Stimulated activated naive B cell treated with anti-CD40 and anti-IgM and Interleukin-4, amounts not matched to agents 10 μg/mL and 1 μg/mL and 100 μg/mL, for 72 hours (primary cell): ENCODE measurements at regions not wholly inside any gene's neighbourhood (a gene's known extent, or its start where the extent isn't known, plus 50 kb on each side); places are given as distances from the start of the nearest gene placed in this dataset.
"Not testable (repeated sequence)": the region's sequence is repeated elsewhere in the genome, so short reads cannot be mapped to it uniquely, and the experiment has no call there.

Experiments used
- ATAC-seq, 2 donors: fragments of 150-1000 bp; cut with Tn5 transposase; replicated peaks; 2 replicates each; pipeline ENCODE4 v1.10.0; 2021; ENCODE audit warnings: moderate library complexity in 1 of 2
- DNase-seq: peaks from one replicate; pipeline ENCODE4 v3.0.0; 2021
- H3K27ac Mint-ChIP-seq: one replicate; pipeline ENCODE4 v1.8.0; 2022; ENCODE audit warnings: mild to moderate bottlenecking, mixed read lengths
- H3K27me3 Mint-ChIP-seq, 2 donors: one replicate each; pipeline ENCODE4 v1.8.0; 2022; ENCODE audit warnings: mixed read lengths in 2 of 2
- H3K36me3 Mint-ChIP-seq, 2 donors: one replicate each; pipeline ENCODE4 v1.8.0; 2022; ENCODE audit warnings: mixed read lengths in 2 of 2, mild to moderate bottlenecking in 1 of 2
- H3K4me1 Mint-ChIP-seq, 2 donors: one replicate each; pipeline ENCODE4 v1.8.0; 2022; ENCODE audit warnings: mixed read lengths in 2 of 2, mild to moderate bottlenecking in 1 of 2
- H3K4me3 Mint-ChIP-seq, 2 donors: one replicate each; pipeline ENCODE4 v1.8.0; 2022; ENCODE audit warnings: mild to moderate bottlenecking in 2 of 2, mixed read lengths in 2 of 2, moderate library complexity in 1 of 2
- H3K9me3 Mint-ChIP-seq, 2 donors: one replicate each; pipeline ENCODE4 v1.8.0; 2022; ENCODE audit warnings: mixed read lengths in 2 of 2, mild to moderate bottlenecking in 1 of 2

DNA sequence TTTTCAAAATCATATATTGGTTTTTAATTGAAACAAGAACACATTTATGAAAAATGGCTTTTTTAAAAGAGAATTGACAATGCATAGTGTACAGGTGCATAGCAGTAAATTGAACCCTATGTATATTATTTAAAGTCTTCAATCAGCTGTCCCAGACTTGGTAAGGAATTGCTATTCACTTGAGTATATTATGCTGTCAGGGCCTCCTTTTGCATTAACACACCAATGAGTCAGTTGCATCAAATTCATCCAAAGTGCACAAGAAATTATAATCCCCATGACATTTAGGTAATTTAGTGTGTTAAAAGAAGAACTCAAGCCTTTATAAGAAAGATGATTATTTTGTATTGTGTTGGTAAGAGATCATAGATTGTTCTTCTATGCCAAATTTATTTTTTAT lies 748.8 kb upstream of the RIOK2 start:
- H3K4me3 Mint-ChIP-seq = no peak overlapping the region
- DNase-seq = no peak

DNA sequence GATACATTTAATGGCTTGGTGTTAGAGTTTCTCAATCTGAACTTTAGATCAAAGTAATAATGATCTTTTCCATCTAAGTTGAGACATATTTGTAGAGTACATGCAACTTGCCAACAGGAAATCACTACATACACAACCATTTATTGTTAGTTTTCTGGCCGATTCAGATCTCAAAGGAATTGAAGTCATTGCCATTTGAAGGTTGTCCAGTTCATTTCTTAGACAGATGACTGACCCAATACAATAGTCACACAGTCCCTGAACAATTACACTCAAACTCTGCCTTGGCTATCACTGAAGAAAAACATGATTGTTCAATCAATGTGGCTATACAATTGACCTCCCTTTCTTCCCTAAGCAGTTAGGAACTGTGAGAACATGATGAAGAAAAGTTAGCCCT lies 753.2 kb upstream of the RIOK2 start:
- Mint-ChIP-seq H3K36me3 (no peaks in the 10 kb centered on the region), H3K4me1 (no peaks in the 10 kb centered on the region), H3K27me3 (no peaks in the 10 kb centered on the region), H3K9me3 (peaks cover 4% of the 10 kb centered on the region in 2 donors), H3K27ac (no peak overlapping the region), H3K4me3 (no peak overlapping the region)
- DNase-seq = no peak
- no peak for ATAC-seq

More for the DNA sequence above, 748.8 kb upstream of the RIOK2 start:
- Mint-ChIP-seq H3K4me1 (no peaks in the 10 kb centered on the region), H3K36me3 (no peaks in the 10 kb centered on the region), H3K9me3 (peaks cover 0 to 1% of the 10 kb centered on the region in 2 donors), H3K27me3 (no peaks in the 10 kb centered on the region), H3K27ac (no peak overlapping the region)
- ATAC-seq = no peak

DNA sequence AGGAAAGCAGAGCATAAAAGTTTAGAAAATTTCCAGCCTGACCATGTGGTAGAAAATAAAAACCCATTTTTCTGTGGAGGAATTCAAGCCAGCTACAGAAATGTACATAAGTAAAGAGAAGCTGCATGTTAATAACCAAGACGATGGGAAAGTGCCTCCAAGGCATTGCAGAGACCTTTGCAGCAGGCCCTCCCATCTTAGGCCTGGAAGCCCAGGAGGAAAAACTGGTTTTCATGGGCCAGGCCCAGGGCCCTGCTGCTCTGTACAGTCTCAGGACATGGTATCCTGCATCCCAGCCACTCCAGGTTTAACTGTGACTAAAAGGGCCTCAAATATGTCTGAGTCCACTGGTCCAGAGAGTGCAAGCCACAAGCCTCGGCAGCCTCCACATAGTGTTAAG lies 754.8 kb upstream of the RIOK2 start:
- Mint-ChIP-seq H3K36me3 (no peaks in the 10 kb centered on the region), H3K9me3 (peaks cover 4% of the 10 kb centered on the region in 2 donors), H3K4me1 (no peaks in the 10 kb centered on the region), H3K27me3 (no peaks in the 10 kb centered on the region), H3K4me3 (no peak overlapping the region), H3K27ac (no peak overlapping the region)
- ATAC-seq (no peak), DNase-seq (no peak)

DNA sequence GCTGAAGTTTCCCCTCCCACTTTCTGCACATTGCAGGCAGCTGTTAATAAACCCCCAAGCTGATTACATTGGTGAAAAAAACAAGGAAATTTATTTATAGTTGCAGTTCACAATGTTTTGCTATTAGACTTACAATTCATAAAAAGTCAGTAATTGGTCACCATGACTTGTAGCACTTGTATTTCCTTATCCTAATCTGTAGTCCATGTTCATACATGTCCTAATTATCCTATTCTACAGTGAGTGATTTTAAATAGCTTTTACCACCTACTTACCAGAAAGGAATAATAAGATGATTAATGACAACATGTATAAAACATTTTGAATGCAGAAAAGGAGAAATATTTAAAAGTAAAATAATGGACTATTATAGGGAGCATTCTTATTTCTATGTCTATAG lies 760.0 kb upstream of the RIOK2 start:
- Mint-ChIP-seq H3K27ac (no peak overlapping the region), H3K27me3 (no peaks in the 10 kb centered on the region), H3K9me3 (peaks cover 0 to 2% of the 10 kb centered on the region in 2 donors), H3K4me3 (no peak overlapping the region), H3K36me3 (no peaks in the 10 kb centered on the region), H3K4me1 (no peaks in the 10 kb centered on the region)
- ATAC-seq = no peak
- DNase-seq = no peak

DNA sequence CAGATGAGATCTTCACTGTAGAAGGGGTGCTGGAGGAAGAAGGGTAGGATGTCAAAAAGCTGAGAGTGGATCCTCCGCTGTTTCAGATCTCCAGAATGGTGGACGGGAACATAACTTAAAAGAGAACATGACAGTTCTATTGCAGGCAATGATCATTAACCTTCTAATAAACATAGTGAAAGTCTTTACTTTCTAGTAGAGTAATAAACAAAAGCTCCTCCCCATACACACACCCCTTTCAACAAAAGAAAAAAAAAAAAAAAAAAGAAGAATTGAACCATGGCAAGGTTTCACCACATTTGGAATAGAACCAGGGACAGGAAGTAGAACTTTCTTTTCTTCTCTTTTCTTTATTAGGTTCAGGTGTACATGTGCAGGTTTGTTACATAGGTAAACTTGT lies 768.1 kb upstream of the RIOK2 start:
- no peak for ATAC-seq
- H3K4me3 Mint-ChIP-seq = no peak overlapping the region

DNA sequence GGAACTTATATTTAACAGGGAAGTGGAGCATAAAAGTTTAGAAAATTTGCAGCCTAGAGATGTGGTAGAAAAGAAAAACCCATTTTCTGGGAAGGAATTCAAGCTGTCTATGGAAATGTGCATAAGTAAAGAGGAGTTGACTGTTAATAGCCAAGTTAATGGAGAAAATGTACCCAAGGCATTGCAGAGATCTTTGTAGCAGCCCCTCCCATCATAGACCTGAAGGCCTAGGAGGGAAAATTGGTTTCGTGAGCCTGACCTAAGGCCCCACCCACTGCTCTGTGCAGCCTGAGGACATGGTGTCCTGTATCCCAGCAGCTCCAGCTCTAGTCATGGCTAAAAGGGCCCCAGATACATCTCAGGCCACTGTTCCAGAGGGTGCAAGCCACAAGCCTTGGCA lies 772.4 kb upstream of the RIOK2 start:
- Mint-ChIP-seq H3K27ac (no peak overlapping the region), H3K27me3 (no peaks in the 10 kb centered on the region), H3K9me3 (peaks cover 8 to 11% of the 10 kb centered on the region in 2 donors), H3K4me1 (no peaks in the 10 kb centered on the region), H3K4me3 (no peak overlapping the region), H3K36me3 (peaks cover 0 to 2% of the 10 kb centered on the region in 2 donors)
- ATAC-seq = no peak
- DNase-seq = no peak

More for the DNA sequence above, 768.1 kb upstream of the RIOK2 start:
- Mint-ChIP-seq H3K36me3 (peaks cover 0 to 2% of the 10 kb centered on the region in 2 donors), H3K9me3 (peaks cover 8 to 9% of the 10 kb centered on the region in 2 donors), H3K27me3 (no peaks in the 10 kb centered on the region), H3K27ac (no peak overlapping the region), H3K4me1 (no peaks in the 10 kb centered on the region)
- no peak for DNase-seq

DNA sequence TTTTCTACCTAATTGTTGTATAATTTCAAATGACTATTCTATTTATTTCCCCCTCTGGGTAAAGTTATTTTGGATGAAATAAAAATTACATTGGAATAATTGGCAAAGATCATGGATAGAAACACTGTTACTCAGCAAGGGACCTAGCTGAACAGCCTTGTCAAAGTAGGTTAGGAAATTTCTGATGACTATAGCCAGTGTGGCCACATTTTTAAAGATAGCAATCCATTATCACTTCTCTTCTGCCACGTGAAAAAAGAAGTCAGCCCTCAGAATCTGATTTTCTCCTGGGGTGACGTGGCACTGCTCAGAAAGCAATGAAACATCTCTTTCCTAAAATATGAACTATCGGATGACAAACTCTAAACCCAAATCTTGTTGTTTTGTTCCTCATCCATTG lies 784.2 kb upstream of the RIOK2 start:
- no peak for ATAC-seq

DNA sequence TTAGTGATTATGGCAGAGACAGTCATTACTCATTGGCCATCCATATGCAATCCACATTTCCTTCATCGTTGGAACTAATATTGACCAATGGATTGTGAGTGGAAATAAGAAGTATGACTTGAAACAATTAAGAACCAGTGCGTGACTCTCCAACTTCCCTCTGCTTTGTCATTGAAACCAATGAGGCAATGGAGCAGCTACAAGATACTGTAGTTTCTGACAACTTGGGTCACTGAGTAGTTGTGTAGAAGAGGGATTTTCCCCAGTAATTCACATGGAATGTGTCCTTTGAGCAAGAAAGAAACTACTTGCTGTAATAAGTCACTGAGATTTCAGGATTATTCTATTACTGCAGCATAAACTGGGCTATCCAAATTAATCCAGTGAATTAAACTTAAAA lies 785.3 kb upstream of the RIOK2 start:
- Mint-ChIP-seq H3K4me1 (no peaks in the 10 kb centered on the region), H3K36me3 (no peaks in the 10 kb centered on the region), H3K27me3 (no peaks in the 10 kb centered on the region)

More for the DNA sequence above, 784.2 kb upstream of the RIOK2 start:
- Mint-ChIP-seq H3K27ac (no peak overlapping the region), H3K4me1 (no peaks in the 10 kb centered on the region), H3K9me3 (no peaks in the 10 kb centered on the region), H3K27me3 (no peaks in the 10 kb centered on the region), H3K36me3 (no peaks in the 10 kb centered on the region), H3K4me3 (no peak overlapping the region)
- DNase-seq = no peak

DNA sequence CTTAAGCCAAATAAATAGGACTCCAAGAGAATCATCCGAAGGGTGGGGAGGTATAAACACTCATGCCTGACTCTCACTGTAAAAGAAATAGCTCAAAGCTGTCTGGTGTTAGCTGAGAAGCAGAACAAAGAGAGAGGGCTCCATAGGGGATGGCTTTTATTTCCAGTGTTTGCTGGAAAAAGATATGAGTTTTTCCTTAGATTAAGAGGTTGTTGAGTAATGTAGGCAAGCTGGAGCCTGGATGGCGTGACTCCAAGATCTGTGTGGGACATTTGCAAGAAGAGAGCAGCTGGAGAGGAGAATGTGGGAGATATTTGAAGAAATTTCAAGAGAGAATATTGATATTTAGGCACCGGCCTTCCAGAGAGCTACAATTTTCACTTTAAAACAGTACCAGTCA lies 793.7 kb upstream of the RGMB start:
- Mint-ChIP-seq H3K27me3 (no peaks in the 10 kb centered on the region), H3K4me3 (no peak overlapping the region), H3K9me3 (no peaks in the 10 kb centered on the region), H3K36me3 (no peaks in the 10 kb centered on the region), H3K4me1 (no peaks in the 10 kb centered on the region), H3K27ac (no peak overlapping the region)
- ATAC-seq (no peak), DNase-seq (no peak)

More for the DNA sequence above, 785.3 kb upstream of the RIOK2 start:
- peak in 1 of 2 donors; percentile 45 for ATAC-seq
- H3K27ac Mint-ChIP-seq = no peak overlapping the region
- no peak for DNase-seq
- H3K9me3 Mint-ChIP-seq = no peaks in the 10 kb centered on the region
- H3K4me3 Mint-ChIP-seq = no peak overlapping the region

DNA sequence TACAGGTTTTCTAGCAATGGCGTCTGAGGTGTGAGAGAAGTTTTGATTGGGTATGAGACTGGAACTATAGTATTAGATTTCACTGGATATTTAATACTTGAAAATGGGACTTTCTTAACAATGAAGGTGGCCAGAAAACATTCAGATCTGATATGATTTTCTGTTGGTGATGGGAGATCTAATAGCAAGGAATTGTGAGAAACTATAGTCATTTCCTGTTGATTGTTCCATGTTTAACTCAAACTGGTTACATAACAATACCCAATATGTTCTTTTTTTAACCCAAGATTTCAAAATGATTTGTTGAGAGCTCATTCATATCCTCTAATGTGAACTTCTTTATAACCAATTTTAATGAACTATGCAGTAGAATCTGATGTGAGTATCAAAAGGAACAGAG lies 793.2 kb upstream of the RGMB start:
- H3K4me3 Mint-ChIP-seq = no peak overlapping the region
- H3K36me3 Mint-ChIP-seq = no peaks in the 10 kb centered on the region
- H3K9me3 Mint-ChIP-seq = no peaks in the 10 kb centered on the region
- ATAC-seq (no peak), DNase-seq (no peak)
- no peak overlapping the region for H3K27ac Mint-ChIP-seq
- H3K4me1 Mint-ChIP-seq = no peaks in the 10 kb centered on the region
- no peaks in the 10 kb centered on the region for H3K27me3 Mint-ChIP-seq

DNA sequence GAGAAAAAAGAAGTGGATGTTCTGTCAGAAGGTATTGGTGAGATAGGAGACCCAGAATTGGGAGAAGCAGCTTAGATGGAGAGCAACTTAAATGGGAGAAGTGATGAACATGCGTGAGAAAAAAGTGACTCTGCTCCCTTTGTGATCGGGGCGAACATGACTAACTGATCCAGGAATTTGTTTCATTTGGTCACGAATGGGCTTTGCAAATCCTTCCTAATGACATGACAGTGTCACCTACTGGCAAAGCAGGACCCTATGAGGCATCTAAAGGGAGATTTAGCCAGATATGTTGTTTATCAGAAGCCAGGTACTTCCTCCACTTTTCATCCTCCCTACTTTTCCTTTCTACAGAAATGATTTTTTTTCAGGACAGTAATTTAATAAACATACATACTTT lies 787.4 kb upstream of the RGMB start:
- Mint-ChIP-seq H3K27ac (no peak overlapping the region), H3K4me1 (no peaks in the 10 kb centered on the region), H3K9me3 (peaks cover 2 to 5% of the 10 kb centered on the region in 2 donors), H3K36me3 (no peaks in the 10 kb centered on the region), H3K4me3 (no peak overlapping the region), H3K27me3 (no peaks in the 10 kb centered on the region)
- DNase-seq = no peak
- no peak for ATAC-seq

DNA sequence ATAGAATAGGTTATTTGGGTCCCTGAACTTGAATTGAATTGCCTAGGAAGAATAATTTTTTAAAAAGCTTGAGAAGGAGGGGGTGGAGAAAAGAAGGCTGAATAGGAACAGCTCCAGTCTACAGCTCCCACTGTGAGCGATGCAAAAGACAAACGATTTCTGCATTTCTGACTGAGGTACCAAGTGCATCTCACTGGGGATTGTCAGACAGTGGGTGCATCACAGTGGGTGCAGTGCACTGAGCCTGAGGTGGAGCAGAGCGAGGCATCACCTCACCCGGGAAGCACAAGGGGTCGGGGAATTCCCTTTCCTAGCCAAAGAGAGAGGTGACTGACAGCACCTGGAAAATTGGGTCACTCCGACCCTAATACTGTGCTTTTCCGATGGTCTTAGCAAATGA lies 782.2 kb upstream of the RGMB start:
- no peaks in the 10 kb centered on the region for H3K4me1 Mint-ChIP-seq
- no peak overlapping the region for H3K27ac Mint-ChIP-seq
- no peak for DNase-seq
- H3K9me3 Mint-ChIP-seq = peaks cover 9 to 23% of the 10 kb centered on the region in 2 donors
- H3K4me3 Mint-ChIP-seq = no peak overlapping the region
- no peaks in the 10 kb centered on the region for H3K36me3 Mint-ChIP-seq
- no peak for ATAC-seq
- H3K27me3 Mint-ChIP-seq = no peaks in the 10 kb centered on the region

DNA sequence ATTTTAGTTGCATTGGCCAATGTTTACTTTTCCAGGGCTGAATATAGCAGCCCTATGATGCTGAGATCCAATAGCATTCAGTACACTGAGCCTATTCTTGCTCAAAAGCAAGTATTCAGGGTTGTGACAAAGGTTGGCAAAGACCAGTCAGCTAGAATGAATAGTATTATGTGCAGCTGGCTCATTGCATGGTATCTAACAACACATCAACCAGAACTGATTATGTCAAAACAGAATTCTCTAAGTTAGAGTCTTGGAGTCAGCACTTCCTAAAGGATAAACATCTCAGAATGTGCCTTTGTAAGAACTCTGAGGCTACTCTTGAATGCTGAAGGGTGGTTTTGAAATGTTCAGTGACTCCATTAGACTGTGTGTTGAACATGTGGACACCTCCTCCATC lies 774.5 kb upstream of the RGMB start:
- ATAC-seq (no peak), DNase-seq (no peak)
- H3K27me3 Mint-ChIP-seq = no peaks in the 10 kb centered on the region
- no peaks in the 10 kb centered on the region for H3K4me1 Mint-ChIP-seq
- H3K27ac Mint-ChIP-seq = no peak overlapping the region
- no peaks in the 10 kb centered on the region for H3K36me3 Mint-ChIP-seq
- no peak overlapping the region for H3K4me3 Mint-ChIP-seq
- H3K9me3 Mint-ChIP-seq = peaks cover 6 to 7% of the 10 kb centered on the region in 2 donors

DNA sequence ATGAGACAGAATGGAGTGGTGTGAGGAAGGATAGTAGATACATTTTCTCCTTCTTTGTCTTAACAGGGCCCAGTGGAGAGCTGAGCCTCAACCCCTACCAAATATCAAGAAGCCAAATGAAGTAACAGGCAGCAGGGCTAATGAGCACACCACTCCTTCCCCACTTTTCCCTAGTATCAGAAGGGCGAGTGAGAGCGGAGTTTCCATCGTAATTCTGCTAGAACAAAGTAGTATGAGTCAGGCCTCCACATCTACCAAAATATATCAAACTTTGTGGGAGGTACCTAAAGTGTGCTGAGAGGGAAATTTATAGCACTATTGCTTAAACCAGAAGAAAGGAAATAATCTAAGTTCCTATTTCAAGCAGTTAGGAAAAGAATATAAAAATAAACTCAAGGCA lies 769.0 kb upstream of the RGMB start:
- no peak for DNase-seq
- Mint-ChIP-seq H3K27me3 (no peaks in the 10 kb centered on the region), H3K27ac (no peak overlapping the region), H3K4me3 (no peak overlapping the region), H3K4me1 (no peaks in the 10 kb centered on the region), H3K36me3 (no peaks in the 10 kb centered on the region), H3K9me3 (peaks cover 0 to 3% of the 10 kb centered on the region in 2 donors)
- ATAC-seq = no peak

DNA sequence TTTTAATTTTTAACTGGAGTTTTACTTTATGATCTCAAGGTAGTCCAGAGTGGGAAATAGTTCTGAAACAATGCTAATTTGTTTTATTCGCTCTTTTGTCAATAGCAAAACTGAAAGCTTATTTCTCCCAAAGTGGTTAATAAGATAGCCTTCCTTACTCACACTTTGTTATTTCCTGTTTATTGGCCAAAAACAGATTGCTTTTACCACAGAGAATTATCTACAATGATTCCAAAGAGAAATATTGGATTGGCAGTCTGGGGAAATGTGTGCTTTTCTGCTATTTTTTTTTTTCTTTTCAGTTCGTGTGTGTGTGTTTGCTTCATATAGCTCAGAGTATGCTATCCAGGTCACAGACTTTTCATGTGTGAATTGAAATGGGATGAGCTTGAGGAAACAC lies 756.7 kb upstream of the RGMB start:
- no peaks in the 10 kb centered on the region for H3K27me3 Mint-ChIP-seq
- H3K36me3 Mint-ChIP-seq = no peaks in the 10 kb centered on the region
- no peak overlapping the region for H3K4me3 Mint-ChIP-seq
- H3K27ac Mint-ChIP-seq = no peak overlapping the region
- no peaks in the 10 kb centered on the region for H3K4me1 Mint-ChIP-seq
- no peak for ATAC-seq
- DNase-seq = no peak
- H3K9me3 Mint-ChIP-seq = no peaks in the 10 kb centered on the region

DNA sequence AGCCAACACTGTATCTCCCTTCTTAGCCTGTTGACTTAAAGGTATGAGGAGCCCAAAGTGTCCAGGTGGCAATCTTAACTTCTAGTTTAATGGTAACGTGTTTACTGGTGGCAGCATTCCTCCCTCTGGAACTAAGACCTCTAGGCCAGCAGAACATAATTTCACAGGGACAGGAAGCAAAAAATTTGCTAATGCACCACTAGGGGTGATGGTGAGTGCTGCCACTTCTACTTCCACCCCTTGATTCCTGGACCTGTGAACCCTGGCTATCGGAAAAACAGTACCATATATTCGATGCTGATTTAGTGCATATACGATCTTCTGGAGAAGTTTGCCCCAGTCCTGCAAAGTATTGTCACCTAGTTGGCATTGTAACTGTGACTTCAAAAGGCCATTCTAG lies 743.2 kb upstream of the RGMB start:
- H3K27ac Mint-ChIP-seq = not testable (repeated sequence)

More for the DNA sequence above, 743.2 kb upstream of the RGMB start:
- not testable (repeated sequence) for ATAC-seq, H3K27me3 Mint-ChIP-seq, H3K4me1 Mint-ChIP-seq, H3K36me3 Mint-ChIP-seq, DNase-seq, H3K4me3 Mint-ChIP-seq, H3K9me3 Mint-ChIP-seq
